Glomerular endothelial cell (primary cell): ENCODE measurements at regions not wholly inside any gene's neighbourhood (a gene's known extent, or its start where the extent isn't known, plus 50 kb on each side); places are given as distances from the start of the nearest gene placed in this dataset.
"Not testable (repeated sequence)": the region's sequence is repeated elsewhere in the genome, so short reads cannot be mapped to it uniquely, and the experiment has no call there.

Experiments used
- DNase-seq: peaks from one replicate; pipeline ENCODE4 v3.0.0-alpha.2; 2011; ENCODE audit warnings: low read depth, low spot score; ENCODE audit errors: extremely low read depth

GRCh38 chr17:47066841-47067682 is 88.0 kb upstream of the RPRML start:
- DNase-seq: peak; percentile 61

- DNase-seq: no peak
Observed at GRCh38 chr17:47066095-47066494, 87.0 kb upstream of the RPRML start.

DNA sequence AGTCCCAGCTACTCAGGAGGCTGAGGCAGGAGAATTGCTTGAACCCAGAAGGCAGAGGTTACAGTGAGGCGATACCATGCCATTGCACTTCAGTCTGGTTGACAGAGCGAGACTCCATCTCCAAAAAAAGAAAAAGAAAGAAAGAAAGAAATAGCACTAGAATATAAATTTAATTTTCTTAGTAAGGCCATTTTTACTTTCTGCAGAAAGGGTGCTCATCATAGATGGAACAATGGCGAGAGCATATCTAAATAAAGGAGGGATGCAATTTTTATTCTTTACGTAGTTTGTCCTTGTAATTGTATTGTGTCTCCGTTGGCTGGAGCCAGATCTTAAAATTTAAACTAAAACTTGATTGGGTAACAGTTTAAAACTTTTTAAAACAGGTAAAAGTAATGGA is 85.6 kb upstream of the RPRML start:
- DNase-seq: no peak

DNA sequence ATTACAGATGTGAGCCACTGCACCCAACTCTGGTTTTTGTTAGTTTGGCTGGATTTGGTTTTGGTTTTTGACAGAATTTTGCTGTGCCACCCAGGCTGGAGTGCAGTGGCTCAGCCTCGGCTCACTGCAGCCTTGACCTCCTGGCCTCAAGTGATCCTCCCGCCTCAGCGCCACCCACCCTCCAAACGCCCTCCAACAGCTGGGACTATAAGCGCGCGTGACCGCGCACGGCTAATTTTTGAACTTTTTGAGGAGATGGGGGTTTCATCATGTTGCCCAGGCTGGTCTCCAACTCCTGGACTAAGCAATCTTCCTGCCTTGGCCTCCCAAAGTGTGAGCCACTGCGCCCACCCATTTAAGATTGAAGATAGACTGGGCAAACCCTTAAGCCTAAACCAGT is 84.4 kb upstream of the RPRML start:
- DNase-seq: no peak

DNA sequence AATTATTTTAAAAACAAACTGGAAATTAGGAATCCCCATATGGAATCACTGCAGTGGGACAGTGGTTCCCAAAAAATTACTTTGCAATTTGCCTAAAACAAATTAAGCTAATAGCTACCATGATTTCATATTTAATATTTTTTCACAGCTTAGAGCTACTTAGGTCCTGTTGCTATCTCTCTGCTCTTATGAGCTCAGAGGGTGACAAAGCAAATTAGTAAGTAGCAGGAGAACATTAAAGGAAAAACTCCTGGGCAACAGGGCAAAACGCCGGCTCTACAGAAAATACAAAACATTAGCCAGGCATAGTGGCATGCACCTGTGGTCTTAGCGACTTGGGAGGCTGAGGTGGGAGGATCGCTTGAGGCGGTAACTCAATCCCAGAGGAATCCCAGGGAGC is 83.8 kb upstream of the RPRML start:
- not testable (repeated sequence) for DNase-seq

DNA sequence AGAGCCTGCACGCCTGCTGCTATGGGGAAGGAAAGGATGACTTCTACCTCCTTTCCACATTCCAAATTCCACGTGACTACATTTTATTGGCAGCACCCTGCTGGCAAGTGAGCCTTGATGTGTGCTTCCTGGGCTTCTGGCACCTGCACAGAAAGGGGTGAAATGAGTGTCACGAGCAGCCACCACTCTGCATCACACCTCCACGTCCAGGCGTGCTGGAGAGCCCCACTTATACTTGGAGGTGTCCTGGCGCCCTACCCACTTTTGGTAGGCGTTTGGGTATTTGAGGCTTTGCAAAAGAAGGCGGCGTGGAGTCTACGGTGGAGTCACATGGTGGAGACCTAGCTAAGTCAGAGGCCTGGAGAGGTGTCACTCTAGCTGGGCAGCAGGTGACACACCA is 81.0 kb upstream of the RPRML start:
- not testable (repeated sequence) for DNase-seq

DNA sequence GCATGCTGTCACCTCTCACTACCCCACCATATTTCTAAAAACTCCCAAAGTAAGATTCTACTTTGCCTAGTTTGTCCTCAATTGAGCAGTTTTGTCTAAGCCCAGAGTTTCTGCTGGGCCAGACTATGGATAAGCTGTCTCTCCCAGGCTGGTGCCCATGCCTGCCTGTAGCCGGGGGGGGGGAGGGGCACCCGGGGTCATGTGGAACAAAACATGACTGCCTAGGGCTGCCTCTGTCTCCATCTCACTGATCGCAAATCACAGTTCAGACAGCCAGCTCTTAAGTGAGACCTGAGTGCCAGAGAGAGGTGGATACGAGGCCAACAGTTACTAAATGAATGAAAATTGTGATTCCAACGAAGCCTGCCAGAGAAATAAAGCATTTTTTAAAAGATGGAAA is 78.8 kb upstream of the RPRML start:
- no peak for DNase-seq

GRCh38 chr17:47057279-47057678 is 78.2 kb upstream of the RPRML start:
- not testable (repeated sequence) for DNase-seq

GRCh38 chr17:47056687-47057086 is 77.6 kb upstream of the RPRML start:
- not testable (repeated sequence) for DNase-seq
